Posterior vena cava (tissue), 2 donors: ENCODE measurements at regions not wholly inside any gene's neighbourhood (a gene's known extent, or its start where the extent isn't known, plus 50 kb on each side); places are given as distances from the start of the nearest gene placed in this dataset.
"Not testable (repeated sequence)": the region's sequence is repeated elsewhere in the genome, so short reads cannot be mapped to it uniquely, and the experiment has no call there.

Experiments
- DNase-seq: peaks from one replicate; pipeline ENCODE4 v3.0.0-alpha.2; 2020; ENCODE audit warnings: low spot score
- intact Hi-C, 2 donors: fragments of 100-400 bp; cut with DNase I; formaldehyde crosslinking; loops; one replicate each; pipeline versions ENCODE4 v1.14.1 to v1.14.2; 2022 to 2023
- donor health status: DM: yes; HTN: yes; CAD: no.
- donor health status: DM: yes; HTN: yes; CAD: no.

DNA sequence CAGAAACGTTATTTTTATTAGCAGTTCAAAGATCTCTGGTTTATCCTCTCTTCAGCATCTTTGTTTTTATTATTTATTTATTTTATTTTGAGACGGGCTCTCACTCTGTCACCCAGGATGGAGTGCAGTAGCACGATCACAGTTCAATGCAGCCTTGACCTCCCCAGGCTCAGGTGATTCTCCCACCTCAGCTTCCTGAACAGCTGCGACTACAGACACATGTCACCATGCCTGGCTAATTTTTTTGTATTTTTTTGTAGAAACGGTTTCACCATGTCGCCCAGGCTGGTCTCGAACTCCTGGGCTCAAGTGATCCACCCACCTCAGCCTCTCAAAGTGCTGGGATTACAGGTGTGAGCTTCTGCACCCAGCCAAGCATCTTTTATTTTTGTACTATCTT, 147.7 kb downstream of the CDRT15L2 start:
- intact Hi-C loops, DNase-seq: not testable (repeated sequence)

DNA sequence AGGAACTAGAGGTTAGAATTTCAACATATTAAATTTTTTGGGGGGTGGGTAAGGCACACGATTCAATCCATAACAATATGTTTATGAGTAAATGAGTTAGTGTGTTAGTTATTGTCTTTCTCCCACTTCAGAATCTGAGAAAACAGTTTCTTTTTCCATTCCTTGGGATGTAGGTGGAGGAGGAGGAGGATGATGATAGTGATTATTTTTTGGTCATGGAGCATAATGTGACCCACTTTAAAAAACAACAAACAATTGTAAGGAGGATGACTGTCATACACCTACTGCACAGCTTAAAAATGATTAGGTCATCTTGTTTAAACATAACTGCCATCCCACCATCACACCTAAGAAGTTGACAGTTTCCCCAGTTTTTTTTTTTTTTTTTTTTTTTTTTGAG, 148.7 kb downstream of the CDRT15L2 start:
- intact Hi-C loops: no loop called here
- no peak for DNase-seq

GRCh38 chr17:20731131-20731530, 151.6 kb downstream of the CDRT15L2 start:
- DNase-seq, intact Hi-C loops: not testable (repeated sequence)

- DNase-seq: no peak
- intact Hi-C loops: no loop called here
Observed at GRCh38 chr17:20733923-20734322, 154.4 kb downstream of the CDRT15L2 start.

- no peak for DNase-seq
- intact Hi-C loops: no loop called here
Observed at GRCh38 chr17:20735796-20736195, 156.3 kb downstream of the CDRT15L2 start.

- intact Hi-C loops, DNase-seq: not testable (repeated sequence)
Observed at GRCh38 chr17:20737636-20738035, 158.1 kb downstream of the CDRT15L2 start.

DNA sequence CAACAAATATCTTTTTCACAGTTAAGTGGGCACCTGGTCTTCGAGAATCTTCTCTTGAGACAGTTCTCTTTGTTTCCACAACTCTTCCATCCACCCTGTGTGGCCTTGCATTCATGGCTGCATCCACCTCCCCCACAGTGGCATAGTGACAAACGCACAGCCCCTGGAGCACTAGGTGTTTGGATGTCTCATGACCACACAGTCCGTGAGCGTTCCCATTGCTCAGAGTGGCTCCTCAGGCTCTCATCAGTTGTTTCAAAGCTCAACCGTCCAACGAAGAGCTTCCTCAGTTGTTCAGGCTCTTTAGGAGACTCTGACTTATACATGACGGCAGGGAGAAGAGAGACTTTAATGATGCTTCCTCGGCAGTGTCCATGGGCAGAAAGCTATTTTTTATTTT, 191.6 kb downstream of the CDRT15L2 start:
- intact Hi-C loops: no loop called here
- no peak for DNase-seq

- intact Hi-C loops: no loop called here
- DNase-seq: no peak
Observed at GRCh38 chr17:20774472-20775135, 195.1 kb downstream of the CDRT15L2 start.

GRCh38 chr17:20775331-20775730, 195.8 kb downstream of the CDRT15L2 start:
- intact Hi-C loops: no loop called here
- no peak for DNase-seq

- DNase-seq: no peak
- intact Hi-C loops: no loop called here
Observed at GRCh38 chr17:20779521-20779920, 200.0 kb downstream of the CDRT15L2 start.

DNA sequence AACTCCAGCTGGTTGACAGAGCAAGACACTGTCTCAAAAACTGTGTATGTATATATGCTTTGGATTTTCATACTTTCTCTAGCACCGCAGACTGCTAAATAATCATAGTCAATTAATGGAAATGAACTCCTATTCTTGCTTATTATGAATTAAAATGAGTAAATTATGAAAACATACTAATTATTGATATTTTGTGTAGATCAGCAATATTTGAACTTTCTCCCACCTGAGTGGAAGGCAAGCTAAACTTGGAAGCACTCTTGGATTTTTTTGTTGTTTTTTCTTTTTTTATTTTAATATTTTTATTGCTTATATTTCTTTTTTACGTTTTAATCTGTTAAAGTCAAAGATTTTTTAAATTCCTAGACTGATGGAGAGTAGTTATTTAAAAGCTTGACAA, 201.7 kb downstream of the CDRT15L2 start:
- no peak for DNase-seq
- intact Hi-C loops: no loop called here

DNA sequence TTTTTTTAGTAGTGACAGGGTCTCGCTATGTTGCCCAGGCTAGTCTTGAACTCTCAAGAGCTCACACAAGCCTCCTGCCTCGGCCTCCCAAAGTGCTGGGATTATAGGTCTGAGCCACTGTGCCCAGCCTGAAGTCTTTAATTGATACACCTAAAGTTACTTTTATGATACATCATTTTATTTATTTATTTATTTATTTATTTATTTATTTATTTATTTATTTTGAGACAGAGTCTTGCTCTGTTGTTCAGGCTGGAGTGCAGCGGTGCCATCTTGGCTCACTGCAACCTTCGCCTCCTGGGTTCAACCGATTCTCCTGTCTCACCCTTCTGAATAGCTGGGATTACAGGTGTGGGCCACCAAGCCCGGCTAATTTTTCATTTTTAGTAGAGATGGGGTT, 202.3 kb downstream of the CDRT15L2 start:
- DNase-seq, intact Hi-C loops: not testable (repeated sequence)

- intact Hi-C loops: no loop called here
- no peak for DNase-seq
Observed at GRCh38 chr17:20783091-20783490, 203.6 kb downstream of the CDRT15L2 start.

DNA sequence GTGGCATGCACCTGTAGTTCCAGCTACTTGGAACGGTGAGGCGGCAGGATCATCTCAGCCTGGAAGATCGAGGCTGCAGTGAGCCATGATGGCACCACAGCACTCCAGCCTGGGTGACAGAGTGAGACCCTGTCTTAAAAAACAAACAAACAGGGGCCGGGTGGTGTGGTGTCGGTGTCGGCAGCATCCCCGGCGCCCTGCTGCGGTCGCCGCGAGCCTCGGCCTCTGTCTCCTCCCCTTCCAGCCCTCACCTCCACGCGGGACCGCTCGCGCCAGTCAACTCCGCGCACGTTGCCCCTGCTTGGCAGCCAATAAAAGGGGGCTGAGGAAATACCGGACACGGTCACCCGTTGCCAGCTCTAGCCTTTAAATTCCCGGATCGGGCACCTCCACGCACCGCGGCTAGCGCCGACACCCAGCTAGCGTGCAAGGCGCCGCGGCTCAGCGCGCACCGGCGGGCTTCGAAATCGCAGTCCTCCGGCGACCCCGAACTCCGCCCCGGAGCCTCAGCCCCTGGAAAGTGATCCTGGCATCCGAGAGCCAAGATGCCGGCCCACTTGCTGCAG, 204.7 kb downstream of the CDRT15L2 start:
- intact Hi-C loops: no loop called here
- no peak for DNase-seq

DNA sequence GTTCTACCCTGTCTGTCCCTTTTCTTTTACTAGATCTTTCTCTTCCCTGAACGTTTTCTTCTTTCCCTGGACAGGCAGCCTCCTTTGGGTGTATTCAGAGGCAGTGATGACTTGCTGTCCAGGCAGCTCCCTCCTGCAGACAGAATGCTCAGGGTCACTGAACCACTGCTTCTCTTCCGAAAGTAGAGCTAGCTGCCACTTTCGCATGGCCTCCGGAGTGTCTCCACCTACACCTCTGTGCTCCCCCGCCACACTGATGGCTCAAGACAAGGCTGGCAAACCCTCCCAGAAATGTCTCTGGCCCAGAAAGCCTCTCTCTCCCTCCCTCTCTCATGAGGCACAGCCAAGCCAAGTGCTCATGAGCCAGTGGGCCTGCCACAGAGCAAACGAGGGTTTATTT, 207.8 kb downstream of the CDRT15L2 start:
- DNase-seq: no peak
- intact Hi-C loops: no loop called here

DNA sequence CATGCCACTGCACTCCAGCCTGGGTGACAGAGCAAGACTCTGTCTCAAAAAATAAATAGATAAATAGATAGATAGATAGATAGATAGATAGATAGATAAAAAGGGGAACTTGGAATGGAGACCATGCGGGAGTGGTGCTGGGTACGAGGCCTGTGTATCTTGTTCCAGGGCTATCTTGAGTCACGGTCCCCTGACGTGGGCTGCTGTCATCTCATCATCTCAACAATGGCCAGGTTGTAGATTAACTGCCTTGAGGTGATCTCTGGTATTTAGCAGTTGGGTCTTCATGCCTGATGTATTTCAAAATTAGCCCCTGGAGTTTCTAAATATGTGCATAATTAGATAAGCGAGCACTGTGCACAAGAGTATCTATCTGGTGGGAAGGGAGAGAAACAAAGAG, 212.1 kb downstream of the CDRT15L2 start:
- DNase-seq: no peak
- intact Hi-C loops: no loop called here

GRCh38 chr17:20794532-20794931, 215.0 kb downstream of the CDRT15L2 start:
- intact Hi-C loops, DNase-seq: not testable (repeated sequence)

GRCh38 chr17:20797292-20797691, 217.8 kb downstream of the CDRT15L2 start:
- no peak for DNase-seq
- intact Hi-C loops: no loop called here

DNA sequence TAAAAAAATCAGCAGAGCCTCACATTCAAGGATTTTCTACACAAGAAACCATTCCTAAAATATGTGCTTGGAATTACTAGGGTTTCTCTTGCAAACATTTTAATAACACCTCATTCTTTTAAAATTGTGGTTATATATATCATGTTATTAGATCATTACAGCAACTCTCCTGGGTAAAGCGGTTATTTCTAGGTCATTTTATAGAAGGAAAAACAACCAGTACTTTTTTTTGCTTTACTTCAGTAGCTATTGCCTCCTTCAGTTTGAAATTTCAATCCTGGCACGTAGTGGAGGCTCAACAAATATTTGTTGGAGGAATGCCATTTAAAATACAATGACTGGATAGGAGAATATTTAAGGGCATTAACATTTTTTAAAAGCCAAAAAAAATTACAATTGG, 220.6 kb downstream of the CDRT15L2 start:
- no peak for DNase-seq
- intact Hi-C loops: loop anchor here in 1 of 2 donors (10.0 kb wide), 1 partner anchor 195 kb away; no protein-coding TSS in a partner anchor

GRCh38 chr17:20805751-20806150, 226.2 kb downstream of the CDRT15L2 start:
- no peak for DNase-seq
- intact Hi-C loops: loop anchor here in 1 of 2 donors (10.0 kb wide), 1 partner anchor 189 kb away; no protein-coding TSS in a partner anchor

DNA sequence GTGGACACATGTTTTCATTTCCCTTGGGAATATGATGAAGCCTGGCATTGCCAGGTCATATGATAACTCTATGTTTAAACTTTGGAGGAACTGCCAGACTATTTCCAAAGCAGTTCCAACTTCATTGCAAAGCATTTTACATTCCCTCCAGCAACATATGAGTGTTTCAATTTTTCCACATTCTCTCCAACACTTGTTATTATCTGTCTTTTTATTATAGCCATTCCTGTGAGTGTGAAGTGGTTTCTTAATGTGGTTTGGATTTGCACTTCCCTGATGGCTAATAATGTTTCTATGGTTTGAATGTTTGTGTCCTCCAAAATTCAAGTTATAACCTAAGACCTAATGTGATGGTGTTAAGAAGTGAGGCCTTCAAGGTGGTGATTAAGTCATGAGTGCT, 228.0 kb downstream of the CDRT15L2 start:
- DNase-seq: not testable (repeated sequence)
- intact Hi-C loops: loop anchor here in 1 of 2 donors (10.0 kb wide), 1 partner anchor 187 kb away; no protein-coding TSS in a partner anchor
